Dendritic cell treated with granulocyte-macrophage colony-stimulating factor and Interleukin-4, amounts not matched to agents 40 ng/mL and 50 ng/mL, for 4 days (primary cell): ENCODE measurements at regions not wholly inside any gene's neighbourhood (a gene's known extent, or its start where the extent isn't known, plus 50 kb on each side); places are given as distances from the start of the nearest gene placed in this dataset.

Experiments used
- H3K27ac Mint-ChIP-seq: one replicate; pipeline ENCODE4 v1.8.0; 2022; ENCODE audit warnings: mild to moderate bottlenecking, mixed read lengths
- H3K27me3 Mint-ChIP-seq: one replicate; pipeline ENCODE4 v1.8.0; 2022; ENCODE audit warnings: mild to moderate bottlenecking, mixed read lengths
- H3K36me3 Mint-ChIP-seq: one replicate; pipeline ENCODE4 v1.8.0; 2022; ENCODE audit warnings: low read depth, mixed read lengths
- H3K4me1 Mint-ChIP-seq: one replicate; pipeline ENCODE4 v1.8.0; 2022; ENCODE audit warnings: low read depth, mixed read lengths
- H3K4me3 Mint-ChIP-seq: one replicate; pipeline ENCODE4 v1.8.0; 2022; ENCODE audit warnings: mild to moderate bottlenecking, moderate library complexity, mixed read lengths
- H3K9me3 Mint-ChIP-seq: one replicate; pipeline ENCODE4 v1.8.0; 2022; ENCODE audit warnings: mixed read lengths
- intact Hi-C: fragments of 100-400 bp; cut with micrococcal nuclease; formaldehyde crosslinking; loops from one replicate; pipeline ENCODE4 v1.15.0; 2022

- no peaks in the 10 kb centered on the region for H3K36me3 Mint-ChIP-seq
- no peak overlapping the region for H3K4me3 Mint-ChIP-seq
- H3K4me1 Mint-ChIP-seq = no peaks in the 10 kb centered on the region
- H3K27ac Mint-ChIP-seq = no peak overlapping the region
- intact Hi-C loops = no loop called here
- H3K27me3 Mint-ChIP-seq = no peaks in the 10 kb centered on the region
- peaks cover 5% of the 10 kb centered on the region for H3K9me3 Mint-ChIP-seq
Observed at GRCh38 chr1:5563861-5564577, 428.2 kb downstream of the NPHP4 start.

- no peak overlapping the region for H3K4me3 Mint-ChIP-seq
- intact Hi-C loops = no loop called here
- no peaks in the 10 kb centered on the region for H3K4me1 Mint-ChIP-seq
- peaks cover 10% of the 10 kb centered on the region for H3K9me3 Mint-ChIP-seq
- H3K27ac Mint-ChIP-seq = no peak overlapping the region
- no peaks in the 10 kb centered on the region for H3K36me3 Mint-ChIP-seq
- H3K27me3 Mint-ChIP-seq = no peaks in the 10 kb centered on the region
Observed at GRCh38 chr1:5562769-5563168, 429.5 kb downstream of the NPHP4 start.

- Mint-ChIP-seq H3K27me3 (no peaks in the 10 kb centered on the region), H3K4me1 (no peaks in the 10 kb centered on the region), H3K27ac (no peak overlapping the region), H3K4me3 (no peak overlapping the region), H3K36me3 (no peaks in the 10 kb centered on the region), H3K9me3 (peaks cover 10% of the 10 kb centered on the region)
- intact Hi-C loops = no loop called here
Observed at GRCh38 chr1:5562331-5562730, 429.9 kb downstream of the NPHP4 start.

GRCh38 chr1:5559078-5559477 lies 433.1 kb downstream of the NPHP4 start:
- Mint-ChIP-seq H3K9me3 (peaks cover 10% of the 10 kb centered on the region), H3K4me3 (no peak overlapping the region), H3K36me3 (no peaks in the 10 kb centered on the region), H3K27ac (no peak overlapping the region), H3K4me1 (no peaks in the 10 kb centered on the region), H3K27me3 (no peaks in the 10 kb centered on the region)
- intact Hi-C loops = no loop called here

- Mint-ChIP-seq H3K36me3 (no peaks in the 10 kb centered on the region), H3K27ac (no peak overlapping the region), H3K4me3 (no peak overlapping the region), H3K27me3 (peaks cover 3% of the 10 kb centered on the region), H3K4me1 (peaks cover 5% of the 10 kb centered on the region), H3K9me3 (peaks cover 10% of the 10 kb centered on the region)
- intact Hi-C loops = no loop called here
Observed at GRCh38 chr1:5555853-5556252, 436.4 kb downstream of the NPHP4 start.

GRCh38 chr1:5554784-5555183 lies 437.4 kb downstream of the NPHP4 start:
- H3K9me3 Mint-ChIP-seq = peaks cover 10% of the 10 kb centered on the region
- intact Hi-C loops = no loop called here
- H3K27ac Mint-ChIP-seq = no peak overlapping the region
- peaks cover 3% of the 10 kb centered on the region for H3K27me3 Mint-ChIP-seq
- no peak overlapping the region for H3K4me3 Mint-ChIP-seq
- no peaks in the 10 kb centered on the region for H3K36me3 Mint-ChIP-seq
- H3K4me1 Mint-ChIP-seq = peaks cover 5% of the 10 kb centered on the region

- no peaks in the 10 kb centered on the region for H3K36me3 Mint-ChIP-seq
- peaks cover 5% of the 10 kb centered on the region for H3K4me1 Mint-ChIP-seq
- H3K4me3 Mint-ChIP-seq = no peak overlapping the region
- peaks cover 3% of the 10 kb centered on the region for H3K27me3 Mint-ChIP-seq
- H3K27ac Mint-ChIP-seq = no peak overlapping the region
- intact Hi-C loops = no loop called here
- H3K9me3 Mint-ChIP-seq = peaks cover 10% of the 10 kb centered on the region
Observed at GRCh38 chr1:5554111-5554510, 438.1 kb downstream of the NPHP4 start.

GRCh38 chr1:5552787-5553484 lies 439.3 kb downstream of the NPHP4 start:
- Mint-ChIP-seq H3K27me3 (peaks cover 3% of the 10 kb centered on the region), H3K9me3 (no peaks in the 10 kb centered on the region), H3K4me3 (no peak overlapping the region), H3K27ac (no peak overlapping the region), H3K4me1 (peaks cover 5% of the 10 kb centered on the region), H3K36me3 (no peaks in the 10 kb centered on the region)
- intact Hi-C loops = no loop called here

GRCh38 chr1:5551274-5551975 lies 440.8 kb downstream of the NPHP4 start:
- no peak overlapping the region for H3K27ac Mint-ChIP-seq
- no peaks in the 10 kb centered on the region for H3K36me3 Mint-ChIP-seq
- H3K4me3 Mint-ChIP-seq = no peak overlapping the region
- H3K27me3 Mint-ChIP-seq = peaks cover 3% of the 10 kb centered on the region
- intact Hi-C loops = no loop called here
- H3K9me3 Mint-ChIP-seq = no peaks in the 10 kb centered on the region
- H3K4me1 Mint-ChIP-seq = peaks cover 5% of the 10 kb centered on the region

GRCh38 chr1:5548266-5548665 lies 444.0 kb downstream of the NPHP4 start:
- Mint-ChIP-seq H3K4me3 (no peak overlapping the region), H3K27me3 (peaks cover 3% of the 10 kb centered on the region), H3K27ac (no peak overlapping the region), H3K4me1 (peaks cover 5% of the 10 kb centered on the region), H3K9me3 (no peaks in the 10 kb centered on the region), H3K36me3 (no peaks in the 10 kb centered on the region)
- intact Hi-C loops = no loop called here

- no peak overlapping the region for H3K4me3 Mint-ChIP-seq
- no peaks in the 10 kb centered on the region for H3K36me3 Mint-ChIP-seq
- no peaks in the 10 kb centered on the region for H3K4me1 Mint-ChIP-seq
- H3K27ac Mint-ChIP-seq = no peak overlapping the region
- H3K9me3 Mint-ChIP-seq = no peaks in the 10 kb centered on the region
- H3K27me3 Mint-ChIP-seq = no peaks in the 10 kb centered on the region
- intact Hi-C loops = no loop called here
Observed at GRCh38 chr1:5543235-5543634, 449.0 kb downstream of the NPHP4 start.

- Mint-ChIP-seq H3K4me3 (no peak overlapping the region), H3K27me3 (no peaks in the 10 kb centered on the region), H3K9me3 (no peaks in the 10 kb centered on the region), H3K27ac (no peak overlapping the region), H3K4me1 (no peaks in the 10 kb centered on the region), H3K36me3 (no peaks in the 10 kb centered on the region)
- intact Hi-C loops = no loop called here
Observed at GRCh38 chr1:5532811-5533210, 459.4 kb downstream of the NPHP4 start.

- Mint-ChIP-seq H3K4me1 (no peaks in the 10 kb centered on the region), H3K4me3 (no peak overlapping the region), H3K27ac (no peak overlapping the region), H3K9me3 (no peaks in the 10 kb centered on the region), H3K27me3 (peaks cover 4% of the 10 kb centered on the region), H3K36me3 (no peaks in the 10 kb centered on the region)
- intact Hi-C loops = no loop called here
Observed at GRCh38 chr1:5526822-5527551, 465.2 kb downstream of the NPHP4 start.

GRCh38 chr1:5526385-5526750 lies 465.9 kb downstream of the NPHP4 start:
- intact Hi-C loops = no loop called here
- Mint-ChIP-seq H3K27ac (no peak overlapping the region), H3K9me3 (no peaks in the 10 kb centered on the region), H3K27me3 (peaks cover 7% of the 10 kb centered on the region), H3K4me3 (no peak overlapping the region), H3K36me3 (no peaks in the 10 kb centered on the region), H3K4me1 (no peaks in the 10 kb centered on the region)
